HEK293T (cell line): ENCODE measurements at regions not wholly inside any gene's neighbourhood (a gene's known extent, or its start where the extent isn't known, plus 50 kb on each side); places are given as distances from the start of the nearest gene placed in this dataset.

Source experiments
- ARNT ChIP-seq: fragments of 450-650 bp; IDR thresholded peaks from 2 replicates; pipeline ENCODE4 v1.6.1; 2017; ENCODE audit warnings: mild to moderate bottlenecking
- CTBP1 ChIP-seq: fragments of 450-650 bp; IDR thresholded peaks from 2 replicates; pipeline ENCODE4 v1.6.1; 2016; ENCODE audit warnings: borderline replicate concordance
- ELF4 ChIP-seq: fragments of 450-650 bp; IDR thresholded peaks from 2 replicates; pipeline ENCODE4 v1.6.1; 2017; ENCODE audit warnings: antibody characterized with exemption
- FOXA1 ChIP-seq: fragments of 450-650 bp; IDR thresholded peaks from 2 replicates; pipeline ENCODE4 v1.6.1; 2016; ENCODE audit warnings: mild to moderate bottlenecking
- FOXK2 ChIP-seq: fragments of 450-650 bp; IDR thresholded peaks from 2 replicates; pipeline ENCODE4 v1.6.1; 2016; ENCODE audit warnings: mild to moderate bottlenecking
- FOXM1 ChIP-seq: fragments of 450-650 bp; IDR thresholded peaks from 2 replicates; pipeline ENCODE4 v1.6.1; 2017; ENCODE audit warnings: mild to moderate bottlenecking, borderline replicate concordance
- HDGF ChIP-seq: fragments of 450-650 bp; IDR thresholded peaks from 2 replicates; pipeline ENCODE4 v1.6.1; 2017; ENCODE audit warnings: antibody characterized with exemption, borderline replicate concordance
- L3MBTL2 ChIP-seq: fragments of 450-650 bp; conservative IDR thresholded peaks from 2 replicates; pipeline ENCODE4 v1.6.1; 2016; ENCODE audit warnings: mild to moderate bottlenecking
- LEF1 ChIP-seq: fragments of 450-650 bp; IDR thresholded peaks from 2 replicates; pipeline ENCODE4 v1.6.1; 2017; ENCODE audit warnings: mild to moderate bottlenecking, borderline replicate concordance
- NFRKB ChIP-seq: fragments of 450-650 bp; IDR thresholded peaks from 2 replicates; pipeline ENCODE4 v1.6.1; 2016; ENCODE audit warnings: mild to moderate bottlenecking, moderate library complexity
- PKNOX1 ChIP-seq: fragments of 450-650 bp; IDR thresholded peaks from 2 replicates; pipeline ENCODE4 v1.6.1; 2016
- TARDBP ChIP-seq: fragments of 450-650 bp; IDR thresholded peaks from 2 replicates; pipeline ENCODE4 v1.6.1; 2016
- ZNF384 ChIP-seq: fragments of 450-650 bp; IDR thresholded peaks from 2 replicates; pipeline ENCODE4 v1.6.1; 2016

- TF ChIP-seq CTBP1 = no peak
- no peak for TF ChIP-seq FOXA1
- no peak for TF ChIP-seq TARDBP
- no peak for TF ChIP-seq HDGF
- TF ChIP-seq ARNT = no peak
- no peak for TF ChIP-seq PKNOX1
- no peak for TF ChIP-seq ZNF384
- TF ChIP-seq FOXM1 = no peak
- TF ChIP-seq L3MBTL2 = no peak
- TF ChIP-seq ELF4 = no peak
- no peak for TF ChIP-seq FOXK2
- TF ChIP-seq LEF1 = no peak
- no peak for TF ChIP-seq NFRKB
Observed at GRCh38 chr7:57344957-57345356, 105.0 kb upstream of the ZNF716 start.
